Mucosa of stomach (tissue), 1 donor: ENCODE measurements at regions not wholly inside any gene's neighbourhood (a gene's known extent, or its start where the extent isn't known, plus 50 kb on each side); places are given as distances from the start of the nearest gene placed in this dataset.

Source experiments
- H3K27me3 ChIP-seq: one replicate; pipeline ENCODE4 v1.7.0; 2013; ENCODE audit warnings: mild to moderate bottlenecking, low read length; ENCODE audit not compliant: control insufficient read depth, insufficient read depth
- H3K36me3 ChIP-seq: one replicate; pipeline ENCODE4 v1.7.0; 2013; ENCODE audit warnings: low read length; ENCODE audit not compliant: control insufficient read depth, insufficient read depth
- H3K4me1 ChIP-seq: one replicate; pipeline ENCODE4 v1.7.0; 2013; ENCODE audit warnings: mild to moderate bottlenecking, low read length; ENCODE audit not compliant: control insufficient read depth, insufficient read depth
- H3K4me3 ChIP-seq: one replicate; pipeline ENCODE4 v1.7.0; 2013; ENCODE audit warnings: low read length
- H3K9ac ChIP-seq: one replicate; pipeline ENCODE4 v1.7.0; 2013; ENCODE audit warnings: mild to moderate bottlenecking, low read length, moderate library complexity
- H3K9me3 ChIP-seq: one replicate; pipeline ENCODE4 v1.7.0; 2013; ENCODE audit warnings: mild to moderate bottlenecking, low read length, moderate library complexity; ENCODE audit not compliant: control insufficient read depth
- donor health status: Pancreatic carcinoma.

DNA sequence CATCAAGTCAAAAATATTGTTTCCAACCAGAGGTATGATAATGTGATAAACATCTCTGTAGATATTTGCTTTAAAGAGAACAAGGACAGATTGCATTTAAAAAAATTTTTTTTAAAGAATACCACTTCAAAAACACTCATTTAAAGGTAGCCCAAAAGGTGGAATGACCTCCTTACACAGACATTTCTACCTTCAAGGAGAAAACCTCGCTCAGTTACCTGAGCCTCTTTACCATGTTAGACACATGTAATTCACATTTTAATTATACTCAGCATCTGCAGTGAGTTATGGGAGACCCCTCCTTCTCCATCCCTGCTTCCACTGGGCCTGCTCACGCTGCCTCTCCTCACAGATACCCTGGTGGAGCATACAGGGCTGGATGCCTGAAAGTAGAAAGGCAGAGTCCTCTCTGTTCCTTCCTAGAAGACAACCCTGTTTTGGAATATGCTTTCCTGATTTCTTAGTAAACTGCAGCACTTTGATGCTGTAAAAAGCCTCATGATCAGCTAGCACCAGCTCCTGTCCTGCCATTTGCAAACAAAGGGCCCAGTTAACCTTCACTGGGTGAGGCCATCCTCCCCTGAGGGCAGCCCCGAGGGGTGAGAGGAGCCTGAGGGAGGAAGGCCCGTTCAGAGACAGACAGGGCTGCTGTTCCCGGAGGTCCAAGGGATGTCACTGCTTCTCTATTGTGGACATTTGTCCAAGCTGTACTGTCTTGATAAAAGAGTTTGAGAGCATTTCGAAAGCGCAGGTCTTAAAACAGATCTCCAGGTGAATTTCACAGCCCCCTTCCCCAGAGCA, 117.8 kb downstream of the IRS2 start:
- Histone ChIP-seq H3K9ac (no peak overlapping the region), H3K4me1 (no peaks in the 10 kb centered on the region), H3K36me3 (no peaks in the 10 kb centered on the region), H3K9me3 (no peaks in the 10 kb centered on the region), H3K27me3 (no peaks in the 10 kb centered on the region), H3K4me3 (no peak overlapping the region)

DNA sequence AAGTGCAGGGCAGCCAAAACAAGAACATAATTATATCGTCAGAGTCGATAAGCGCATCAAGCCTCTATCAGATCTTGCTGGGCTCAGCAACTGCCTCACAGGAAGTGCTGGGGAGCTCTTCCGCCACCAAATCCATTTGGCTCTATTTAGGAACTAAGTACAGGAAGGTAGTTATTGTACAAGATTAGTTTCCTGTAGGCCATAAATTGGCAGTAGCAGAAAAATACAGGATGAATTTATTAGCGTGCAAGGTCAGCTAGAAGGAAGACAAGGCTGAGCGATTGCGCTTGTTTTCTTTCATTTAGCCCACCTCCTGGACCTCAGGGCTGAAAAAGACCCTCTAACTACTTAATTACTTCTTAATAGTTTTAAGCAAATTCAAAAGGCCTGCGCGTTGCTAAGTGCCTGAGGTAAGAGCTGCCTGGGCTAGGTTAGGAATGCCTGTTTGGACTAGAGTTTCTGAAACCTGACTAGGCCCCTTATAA, 118.5 kb downstream of the IRS2 start:
- no peaks in the 10 kb centered on the region for H3K9me3 ChIP-seq
- no peak overlapping the region for H3K4me3 ChIP-seq
- no peaks in the 10 kb centered on the region for H3K36me3 ChIP-seq
- no peaks in the 10 kb centered on the region for H3K27me3 ChIP-seq
- no peaks in the 10 kb centered on the region for H3K4me1 ChIP-seq
- no peak overlapping the region for H3K9ac ChIP-seq

DNA sequence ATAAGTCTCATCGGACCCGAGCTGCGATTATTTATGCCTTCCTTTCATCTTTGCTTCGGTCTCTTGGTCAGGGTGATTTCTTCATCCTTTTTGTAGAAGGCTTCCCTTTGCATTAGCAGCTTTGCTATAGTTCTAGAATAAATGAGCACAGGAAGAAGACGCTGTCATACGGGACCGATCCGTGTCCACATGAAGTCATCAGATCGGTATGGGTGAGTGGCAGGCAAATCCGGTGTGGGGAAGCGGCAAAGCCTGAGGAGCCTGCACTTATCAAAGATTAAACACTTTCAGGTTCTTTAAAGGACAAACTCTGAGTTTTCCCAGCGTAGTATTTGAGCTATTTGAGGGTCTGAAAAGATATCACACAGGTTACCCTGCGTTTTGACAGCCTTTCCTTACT, 119.3 kb downstream of the IRS2 start:
- Histone ChIP-seq H3K36me3 (no peaks in the 10 kb centered on the region), H3K4me3 (no peak overlapping the region), H3K9ac (no peak overlapping the region)

DNA sequence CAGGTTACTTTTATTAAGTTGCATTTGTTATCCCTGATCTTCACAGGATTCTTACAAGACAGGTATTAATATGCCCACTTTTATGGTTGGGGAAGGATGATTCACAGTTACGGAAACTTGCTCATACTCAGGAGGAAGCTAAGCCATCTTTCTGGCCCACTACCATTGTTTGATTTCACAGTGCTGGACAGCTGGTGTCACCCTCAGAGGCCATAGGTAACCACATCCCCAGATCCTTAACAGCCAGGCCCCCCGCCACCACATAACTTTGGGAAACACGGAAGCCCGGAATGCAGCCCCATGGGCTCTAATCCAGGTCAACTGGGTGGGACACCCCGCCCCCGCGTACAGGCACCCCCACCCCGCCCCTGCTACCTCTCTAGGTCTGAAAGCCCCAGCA, 119.7 kb downstream of the IRS2 start:
- Histone ChIP-seq H3K4me1 (no peaks in the 10 kb centered on the region), H3K36me3 (no peaks in the 10 kb centered on the region), H3K9ac (no peak overlapping the region), H3K4me3 (no peak overlapping the region), H3K27me3 (no peaks in the 10 kb centered on the region), H3K9me3 (no peaks in the 10 kb centered on the region)

More for the DNA sequence above, 119.3 kb downstream of the IRS2 start:
- Histone ChIP-seq H3K27me3 (no peaks in the 10 kb centered on the region), H3K4me1 (no peaks in the 10 kb centered on the region), H3K9me3 (no peaks in the 10 kb centered on the region)

DNA sequence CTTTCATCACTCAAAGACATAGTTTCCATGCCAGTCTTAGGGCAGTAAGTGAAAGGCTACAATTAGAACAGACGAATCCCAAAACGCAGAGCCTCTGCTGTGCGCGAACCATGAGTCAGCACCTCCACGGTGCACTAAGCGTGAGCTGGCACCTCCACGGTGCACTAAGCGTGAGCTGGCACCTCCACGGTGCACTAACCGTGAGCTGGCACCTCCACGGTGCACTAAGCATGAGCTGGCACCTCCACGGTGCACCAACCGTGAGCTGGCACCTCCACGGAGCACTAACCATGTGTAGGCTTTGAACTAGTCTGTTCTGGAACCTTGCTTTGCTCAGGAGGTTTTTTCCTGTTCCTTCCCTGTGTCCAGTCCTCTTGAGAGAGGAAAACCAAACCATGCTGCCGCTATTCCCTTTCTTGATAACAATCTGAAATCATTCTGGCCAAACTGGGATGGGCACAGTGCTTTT, 120.6 kb downstream of the IRS2 start:
- no peaks in the 10 kb centered on the region for H3K9me3 ChIP-seq
- no peaks in the 10 kb centered on the region for H3K36me3 ChIP-seq
- no peak overlapping the region for H3K4me3 ChIP-seq
- no peaks in the 10 kb centered on the region for H3K27me3 ChIP-seq
- H3K9ac ChIP-seq: no peak overlapping the region
- H3K4me1 ChIP-seq: no peaks in the 10 kb centered on the region

DNA sequence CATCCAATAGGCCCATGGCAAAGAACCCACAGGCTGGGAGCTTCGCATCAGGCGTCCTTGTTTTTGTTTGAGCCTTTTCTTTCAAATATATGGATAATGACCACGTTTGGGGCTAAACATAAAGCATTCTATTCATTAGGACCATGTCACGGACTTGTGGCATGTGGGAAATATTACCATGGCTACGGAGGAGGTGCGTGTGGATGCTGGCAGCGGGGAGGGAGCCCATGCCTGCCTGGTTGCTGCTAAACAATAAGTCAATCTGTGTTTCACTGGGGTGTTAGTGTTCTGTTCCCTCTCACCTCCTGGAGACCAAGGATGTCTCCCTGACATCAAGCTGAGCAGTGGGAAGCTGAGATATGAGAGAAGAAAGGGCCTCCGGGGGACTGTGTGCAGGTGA, 121.1 kb downstream of the IRS2 start:
- no peaks in the 10 kb centered on the region for H3K36me3 ChIP-seq
- H3K4me3 ChIP-seq: no peak overlapping the region
- H3K9me3 ChIP-seq: no peaks in the 10 kb centered on the region
- H3K9ac ChIP-seq: no peak overlapping the region
- H3K27me3 ChIP-seq: no peaks in the 10 kb centered on the region
- no peaks in the 10 kb centered on the region for H3K4me1 ChIP-seq

DNA sequence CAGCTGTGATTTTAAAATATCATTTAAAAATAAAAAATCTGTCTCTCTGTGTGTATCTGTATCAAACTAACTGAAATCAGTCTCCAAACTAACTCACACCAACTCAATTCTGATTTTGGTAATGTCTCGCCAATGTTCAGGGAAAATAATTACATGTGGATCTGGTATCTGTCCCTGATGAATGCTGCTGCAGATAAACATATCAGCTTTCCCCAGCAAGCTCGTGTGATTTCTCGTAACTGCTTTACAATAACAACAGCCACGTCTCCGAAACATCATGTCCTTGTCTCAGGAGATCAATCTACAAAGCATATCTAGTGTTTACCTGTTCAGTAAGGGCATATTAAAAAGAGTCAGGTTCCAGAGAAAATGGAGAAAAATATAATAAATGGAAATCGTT, 129.0 kb downstream of the IRS2 start:
- no peaks in the 10 kb centered on the region for H3K4me1 ChIP-seq
- no peaks in the 10 kb centered on the region for H3K9me3 ChIP-seq
- H3K36me3 ChIP-seq: no peaks in the 10 kb centered on the region
- H3K4me3 ChIP-seq: no peak overlapping the region
- no peaks in the 10 kb centered on the region for H3K27me3 ChIP-seq
- H3K9ac ChIP-seq: no peak overlapping the region

DNA sequence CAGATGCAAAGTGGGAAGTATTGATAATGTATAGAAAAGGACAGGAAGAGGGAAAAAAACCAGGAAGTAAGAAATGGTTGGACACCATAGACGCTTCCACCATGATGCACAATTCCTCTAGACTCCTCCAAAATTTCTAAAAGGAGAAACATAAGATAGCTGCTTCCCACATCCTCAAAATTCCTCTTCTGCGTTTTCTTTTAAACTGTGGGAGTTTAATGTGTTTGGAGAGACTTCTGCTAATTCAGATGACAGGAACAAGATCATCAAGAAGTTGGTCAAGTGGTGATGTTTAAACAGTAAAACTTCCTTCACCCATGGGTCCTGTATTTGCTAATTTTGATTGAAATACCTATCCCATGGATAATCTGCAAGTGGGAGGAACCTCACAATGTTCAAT, 130.2 kb downstream of the IRS2 start:
- no peaks in the 10 kb centered on the region for H3K27me3 ChIP-seq
- no peaks in the 10 kb centered on the region for H3K4me1 ChIP-seq
- H3K4me3 ChIP-seq: no peak overlapping the region
- H3K36me3 ChIP-seq: no peaks in the 10 kb centered on the region
- no peaks in the 10 kb centered on the region for H3K9me3 ChIP-seq
- H3K9ac ChIP-seq: no peak overlapping the region

DNA sequence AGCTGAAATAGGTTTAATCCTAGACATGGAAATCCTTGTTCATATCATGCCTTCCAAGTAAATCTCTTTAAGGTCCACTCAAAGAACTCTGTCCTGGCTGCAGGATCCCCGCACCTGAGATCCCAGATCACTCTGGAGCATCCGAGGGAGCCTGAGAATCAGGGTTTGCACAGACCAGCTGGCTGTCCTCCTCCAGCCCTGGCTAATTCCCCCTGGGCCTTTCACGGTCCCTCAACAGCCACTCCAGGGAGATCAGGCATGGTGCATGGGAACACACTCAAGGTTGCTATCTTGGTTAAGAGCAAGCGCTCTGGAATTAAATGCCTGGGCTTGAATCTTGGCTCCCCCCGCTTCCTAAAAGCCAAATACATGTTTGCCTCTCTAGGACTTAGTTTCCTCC, 130.8 kb downstream of the IRS2 start:
- Histone ChIP-seq H3K36me3 (no peaks in the 10 kb centered on the region), H3K4me3 (no peak overlapping the region), H3K27me3 (no peaks in the 10 kb centered on the region), H3K4me1 (no peaks in the 10 kb centered on the region), H3K9me3 (no peaks in the 10 kb centered on the region), H3K9ac (no peak overlapping the region)

DNA sequence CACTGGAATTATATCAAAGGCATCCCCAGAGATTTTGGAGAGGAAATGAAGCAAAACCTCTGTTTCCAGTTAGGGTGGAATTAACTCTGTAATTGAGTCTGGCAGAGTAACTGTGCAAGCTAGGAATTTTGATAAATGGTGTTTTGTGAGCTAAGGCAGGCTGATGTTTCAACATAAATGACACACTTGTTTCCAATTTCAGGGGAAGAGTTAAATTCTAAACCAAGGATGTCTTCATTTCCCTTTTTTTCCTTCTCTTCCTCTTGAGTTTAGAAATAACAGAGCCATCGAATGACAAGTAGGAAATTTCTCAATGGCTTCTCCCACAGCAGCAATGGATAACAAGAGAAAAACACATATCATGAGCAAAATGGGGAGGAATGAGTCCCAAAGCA, 131.2 kb downstream of the IRS2 start:
- Histone ChIP-seq H3K36me3 (no peaks in the 10 kb centered on the region), H3K27me3 (no peaks in the 10 kb centered on the region), H3K9ac (no peak overlapping the region), H3K4me3 (no peak overlapping the region), H3K4me1 (no peaks in the 10 kb centered on the region), H3K9me3 (no peaks in the 10 kb centered on the region)

DNA sequence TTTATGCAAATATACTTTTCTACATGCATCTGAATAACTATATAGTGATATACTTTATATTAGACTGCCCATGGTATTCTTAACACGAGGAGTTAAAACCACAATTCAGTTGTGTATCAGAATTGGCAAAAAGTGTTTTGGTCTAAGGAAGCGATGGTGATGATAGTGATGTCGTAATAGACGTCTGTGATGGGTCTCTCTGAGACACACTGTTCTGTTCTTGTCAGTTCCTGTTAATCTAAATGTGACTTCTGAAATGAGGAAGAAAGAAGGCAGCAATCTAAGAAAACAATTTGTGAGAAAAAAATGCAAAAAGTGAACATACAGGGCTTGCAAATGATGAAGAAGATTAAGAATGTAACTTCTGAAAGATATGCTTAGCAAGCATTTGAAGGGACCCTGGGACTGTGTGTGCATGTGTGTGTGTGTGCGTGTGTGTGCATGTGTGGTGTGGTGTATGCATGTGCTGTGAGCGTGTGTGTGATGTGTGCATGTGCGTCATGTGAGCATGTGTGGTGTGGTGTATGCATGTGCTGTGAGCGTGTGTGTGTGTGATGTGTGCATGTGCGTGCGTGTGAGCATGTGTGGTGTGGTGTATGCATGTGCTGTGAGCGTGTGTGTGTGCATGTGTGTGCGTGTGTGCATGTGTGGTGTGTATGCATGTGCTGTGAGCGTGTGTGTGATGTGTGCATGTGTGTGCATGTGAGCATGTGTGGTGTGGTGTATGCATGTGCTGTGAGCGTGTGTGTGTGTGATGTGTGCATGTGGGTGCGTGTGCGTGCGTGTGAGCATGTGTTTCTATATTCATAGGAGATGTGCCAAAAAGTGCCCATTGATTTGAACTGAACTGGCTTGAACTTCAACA, 131.8 kb downstream of the IRS2 start:
- Histone ChIP-seq H3K27me3 (no peaks in the 10 kb centered on the region), H3K4me3 (no peak overlapping the region), H3K9ac (no peak overlapping the region), H3K4me1 (no peaks in the 10 kb centered on the region), H3K9me3 (no peaks in the 10 kb centered on the region), H3K36me3 (no peaks in the 10 kb centered on the region)

DNA sequence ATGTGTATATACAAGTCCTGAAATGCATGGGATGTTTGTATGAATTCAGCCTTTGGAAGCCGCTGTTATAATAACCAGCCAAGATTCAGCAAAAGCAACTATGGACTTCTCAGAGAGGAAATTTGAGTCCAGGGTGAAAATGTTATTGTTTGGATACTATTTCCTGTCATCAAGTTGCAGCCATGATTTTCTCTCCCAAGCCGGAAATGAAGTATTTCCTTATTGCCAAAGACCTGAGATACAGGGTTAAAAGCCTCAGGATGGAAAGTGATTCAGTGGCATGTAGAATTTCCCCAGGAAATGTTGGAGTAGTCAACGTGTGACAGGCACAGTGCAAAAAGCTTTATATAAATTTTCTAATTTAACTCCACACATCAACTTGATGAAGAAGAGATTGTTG, 133.9 kb downstream of the IRS2 start:
- no peak overlapping the region for H3K4me3 ChIP-seq
- H3K27me3 ChIP-seq: no peaks in the 10 kb centered on the region
- H3K9me3 ChIP-seq: no peaks in the 10 kb centered on the region
- H3K36me3 ChIP-seq: no peaks in the 10 kb centered on the region
- no peaks in the 10 kb centered on the region for H3K4me1 ChIP-seq
- no peak overlapping the region for H3K9ac ChIP-seq
